Fibroblast of skin of right quadriceps (primary cell): ENCODE measurements at regions not wholly inside any gene's neighbourhood (a gene's known extent, or its start where the extent isn't known, plus 50 kb on each side); places are given as distances from the start of the nearest gene placed in this dataset.

Experiments used
- DNase-seq: peaks from one replicate; pipeline ENCODE4 v3.0.0-alpha.2; 2013

- no peak for DNase-seq
Observed at GRCh38 chr11:20311444-20311843, 52.1 kb upstream of the HTATIP2 start.

- DNase-seq = no peak
Observed at GRCh38 chr11:20310596-20311394, 52.7 kb upstream of the HTATIP2 start.

GRCh38 chr11:20310137-20310536 lies 53.4 kb upstream of the HTATIP2 start:
- DNase-seq = no peak

GRCh38 chr11:20309231-20310025 lies 54.1 kb upstream of the HTATIP2 start:
- DNase-seq = no peak

GRCh38 chr11:20308601-20309000 lies 54.9 kb upstream of the HTATIP2 start:
- DNase-seq = no peak

GRCh38 chr11:20303391-20303965 lies 60.0 kb upstream of the HTATIP2 start:
- no peak for DNase-seq

GRCh38 chr11:20293992-20294391 lies 69.5 kb upstream of the HTATIP2 start:
- no peak for DNase-seq

- DNase-seq = no peak
Observed at GRCh38 chr11:20293531-20293930, 70.0 kb upstream of the HTATIP2 start.

GRCh38 chr11:20289732-20290131 lies 73.8 kb upstream of the HTATIP2 start:
- DNase-seq = no peak

- DNase-seq = no peak
Observed at GRCh38 chr11:20283475-20283874, 80.0 kb upstream of the HTATIP2 start.

GRCh38 chr11:20278727-20279126 lies 84.8 kb upstream of the HTATIP2 start:
- no peak for DNase-seq

- DNase-seq = no peak
Observed at GRCh38 chr11:20277014-20277413, 86.5 kb upstream of the HTATIP2 start.

- no peak for DNase-seq
Observed at GRCh38 chr11:20275987-20276965, 87.2 kb upstream of the HTATIP2 start.

GRCh38 chr11:20274031-20274430 lies 89.5 kb upstream of the HTATIP2 start:
- no peak for DNase-seq

- peak; percentile 6 for DNase-seq
Observed at GRCh38 chr11:20261526-20261925, 101.3 kb upstream of the DBX1 start.

- DNase-seq = no peak
Observed at GRCh38 chr11:20260307-20260706, 100.0 kb upstream of the DBX1 start.

GRCh38 chr11:20259506-20259905 lies 99.2 kb upstream of the DBX1 start:
- DNase-seq = no peak

- no peak for DNase-seq
Observed at GRCh38 chr11:20258376-20258895, 98.2 kb upstream of the DBX1 start.

GRCh38 chr11:20256925-20257324 lies 96.7 kb upstream of the DBX1 start:
- DNase-seq = no peak

GRCh38 chr11:20253796-20254195 lies 93.5 kb upstream of the DBX1 start:
- no peak for DNase-seq

GRCh38 chr11:20251496-20251895 lies 91.2 kb upstream of the DBX1 start:
- DNase-seq = no peak

GRCh38 chr11:20250644-20251247 lies 90.5 kb upstream of the DBX1 start:
- no peak for DNase-seq
